ENCODE measurements at regions not wholly inside any gene's neighbourhood (a gene's known extent, or its start where the extent isn't known, plus 50 kb on each side); places are given as distances from the start of the nearest gene placed in this dataset.

GRCh38 chr10:105538874-105539273 lies 897.8 kb downstream of the SORCS3 start:
- DNase-seq (ENCODE audit: low spot score in 2 of 2), result no peak
- WGBS, 2 donors, result 26 to 41% methylated on average over 4 of the region's 4 CpGs
- TF ChIP-seq CTCF (IDR thresholded peaks at IDR 0.05) (no peak), POLR2A (IDR thresholded peaks at IDR 0.05) (no peak)
- intact Hi-C loops (cut with DNase I; ENCODE audit: low total_unique reads), result no loop called here
- H3K4me3 ChIP-seq (ENCODE audit: low read depth, poor library complexity, severe bottlenecking), result no peak overlapping the region

- H3K4me3 ChIP-seq (ENCODE audit: low read depth, poor library complexity, severe bottlenecking), result no peak overlapping the region
- intact Hi-C loops (cut with DNase I; ENCODE audit: low total_unique reads), result no loop called here
- no peak for DNase-seq (ENCODE audit: low spot score in 2 of 2)
- WGBS, 2 donors, result 71 to 77% methylated on average over 3 of the region's 3 CpGs
- TF ChIP-seq POLR2A (IDR thresholded peaks at IDR 0.05) (no peak), CTCF (IDR thresholded peaks at IDR 0.05) (no peak)
Observed at GRCh38 chr10:105535478-105535877, 894.4 kb downstream of the SORCS3 start.

- no peak for DNase-seq (ENCODE audit: low spot score in 2 of 2)
- 27 to 31% methylated on average over 1 of the region's 1 CpG for WGBS, 2 donors
- no peak overlapping the region for H3K4me3 ChIP-seq (ENCODE audit: low read depth, poor library complexity, severe bottlenecking)
- intact Hi-C loops (cut with DNase I; ENCODE audit: low total_unique reads), result no loop called here
- TF ChIP-seq CTCF (IDR thresholded peaks at IDR 0.05), result no peak
- no peak for TF ChIP-seq POLR2A (IDR thresholded peaks at IDR 0.05)
Observed at GRCh38 chr10:105534086-105534485, 893.0 kb downstream of the SORCS3 start.

GRCh38 chr10:105516511-105516910 lies 875.4 kb downstream of the SORCS3 start:
- H3K4me3 ChIP-seq (ENCODE audit: low read depth, poor library complexity, severe bottlenecking), result no peak overlapping the region
- no peak for DNase-seq (ENCODE audit: low spot score in 2 of 2)
- no peak for TF ChIP-seq POLR2A (IDR thresholded peaks at IDR 0.05)
- TF ChIP-seq CTCF (IDR thresholded peaks at IDR 0.05), result no peak
- intact Hi-C loops (cut with DNase I; ENCODE audit: low total_unique reads), result no loop called here
- WGBS, 2 donors, result 86 to 89% methylated on average over 2 of the region's 2 CpGs

- WGBS, 2 donors, result 77 to 78% methylated on average over 7 of the region's 7 CpGs
- DNase-seq (ENCODE audit: low spot score in 2 of 2), result no peak
- no peak for TF ChIP-seq POLR2A (IDR thresholded peaks at IDR 0.05)
- no peak for TF ChIP-seq CTCF (IDR thresholded peaks at IDR 0.05)
- no peak overlapping the region for H3K4me3 ChIP-seq (ENCODE audit: low read depth, poor library complexity, severe bottlenecking)
- intact Hi-C loops (cut with DNase I; ENCODE audit: low total_unique reads), result no loop called here
Observed at GRCh38 chr10:105514106-105514505, 873.0 kb downstream of the SORCS3 start.

GRCh38 chr10:105509517-105509916 lies 868.4 kb downstream of the SORCS3 start:
- intact Hi-C loops (cut with DNase I; ENCODE audit: low total_unique reads), result no loop called here
- TF ChIP-seq CTCF (IDR thresholded peaks at IDR 0.05) (no peak), POLR2A (IDR thresholded peaks at IDR 0.05) (no peak)
- no peak for DNase-seq (ENCODE audit: low spot score in 2 of 2)
- H3K4me3 ChIP-seq (ENCODE audit: low read depth, poor library complexity, severe bottlenecking), result no peak overlapping the region
- WGBS, 2 donors, result 70 to 81% methylated on average over 3 of the region's 3 CpGs

Data from lower leg skin (tissue), 4 donors.